ENCODE measurements at regions not wholly inside any gene's neighbourhood (a gene's known extent, or its start where the extent isn't known, plus 50 kb on each side); places are given as distances from the start of the nearest gene placed in this dataset.

- WGBS = 48% methylated on average over 7 of the region's 7 CpGs
Measured at GRCh38 chr13:107563099-107563925, 652.0 kb downstream of the LIG4 start.

GRCh38 chr13:107562203-107562602 lies 653.1 kb downstream of the LIG4 start:
- DNase-seq (ENCODE audit: extremely low spot score) = no peak
- intact Hi-C loops (cut with DNase I) = no loop called here
- no peak overlapping the region for H3K27ac ChIP-seq (replicated peaks in 1 of 4)
- WGBS = 46% methylated on average over 5 of the region's 5 CpGs
- H3K27me3 ChIP-seq = no peaks in the 10 kb centered on the region
- no peaks in the 10 kb centered on the region for H3K36me3 ChIP-seq
- TF ChIP-seq POLR2AphosphoS5 (IDR thresholded peaks at IDR 0.05) (no peak), CTCF (IDR thresholded peaks at IDR 0.05) (no peak), POLR2A (IDR thresholded peaks at IDR 0.05; ENCODE audit: low read depth) (no peak), EP300 (IDR thresholded peaks at IDR 0.05) (no peak)
- no peaks in the 10 kb centered on the region for H3K4me1 ChIP-seq
- no peak overlapping the region for H3K4me3 ChIP-seq
- no peaks in the 10 kb centered on the region for H3K9me3 ChIP-seq

More at GRCh38 chr13:107563099-107563925, 652.0 kb downstream of the LIG4 start:
- Histone ChIP-seq H3K9me3 (no peaks in the 10 kb centered on the region), H3K27me3 (no peaks in the 10 kb centered on the region), H3K36me3 (no peaks in the 10 kb centered on the region), H3K27ac (replicated peaks in 1 of 4) (no peak overlapping the region), H3K4me3 (no peak overlapping the region), H3K4me1 (no peaks in the 10 kb centered on the region)
- TF ChIP-seq EP300 (IDR thresholded peaks at IDR 0.05) = no peak
- no peak for TF ChIP-seq CTCF (IDR thresholded peaks at IDR 0.05)
- no peak for TF ChIP-seq POLR2A (IDR thresholded peaks at IDR 0.05; ENCODE audit: low read depth)
- TF ChIP-seq POLR2AphosphoS5 (IDR thresholded peaks at IDR 0.05) = no peak
- no peak for DNase-seq (ENCODE audit: extremely low spot score)
- intact Hi-C loops (cut with DNase I) = no loop called here

- 67% methylated on average over 5 of the region's 5 CpGs for WGBS
- no peaks in the 10 kb centered on the region for H3K4me1 ChIP-seq
- H3K4me3 ChIP-seq = no peak overlapping the region
- no peak overlapping the region for H3K27ac ChIP-seq (replicated peaks in 1 of 4)
- no peaks in the 10 kb centered on the region for H3K36me3 ChIP-seq
- intact Hi-C loops (cut with DNase I) = no loop called here
- DNase-seq (ENCODE audit: extremely low spot score) = no peak
- no peaks in the 10 kb centered on the region for H3K9me3 ChIP-seq
- no peak for TF ChIP-seq EP300 (IDR thresholded peaks at IDR 0.05)
- no peak for TF ChIP-seq POLR2AphosphoS5 (IDR thresholded peaks at IDR 0.05)
- no peak for TF ChIP-seq CTCF (IDR thresholded peaks at IDR 0.05)
- TF ChIP-seq POLR2A (IDR thresholded peaks at IDR 0.05; ENCODE audit: low read depth) = no peak
- no peaks in the 10 kb centered on the region for H3K27me3 ChIP-seq
Measured at GRCh38 chr13:107554460-107554859, 660.9 kb downstream of the LIG4 start.

DNA sequence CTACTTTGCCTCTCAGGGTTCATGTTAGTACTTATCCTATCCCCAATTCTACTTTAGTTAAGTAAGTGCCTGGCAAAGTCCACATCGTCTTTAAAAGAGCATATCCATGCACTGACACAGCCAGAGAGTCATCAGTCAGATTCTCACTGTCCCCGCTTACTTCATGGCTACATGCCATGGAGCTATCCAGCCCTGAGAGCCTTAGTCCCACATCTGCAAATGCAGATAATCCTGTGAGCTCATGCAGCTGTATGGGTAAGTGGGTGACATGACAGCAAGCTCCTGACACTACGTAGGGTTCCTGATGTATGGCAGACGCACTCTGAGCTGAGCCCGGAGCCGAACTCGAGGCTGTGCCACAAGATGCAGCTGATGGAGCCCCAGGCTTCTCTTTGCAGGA lies 661.5 kb downstream of the LIG4 start:
- no peak for TF ChIP-seq POLR2A (IDR thresholded peaks at IDR 0.05; ENCODE audit: low read depth)
- TF ChIP-seq EP300 (IDR thresholded peaks at IDR 0.05) = no peak
- no peak for TF ChIP-seq CTCF (IDR thresholded peaks at IDR 0.05)
- TF ChIP-seq POLR2AphosphoS5 (IDR thresholded peaks at IDR 0.05) = no peak
- Histone ChIP-seq H3K36me3 (no peaks in the 10 kb centered on the region), H3K27ac (replicated peaks in 1 of 4) (no peak overlapping the region), H3K4me1 (no peaks in the 10 kb centered on the region), H3K9me3 (no peaks in the 10 kb centered on the region), H3K27me3 (no peaks in the 10 kb centered on the region), H3K4me3 (no peak overlapping the region)
- intact Hi-C loops (cut with DNase I) = no loop called here
- no peak for DNase-seq (ENCODE audit: extremely low spot score)
- 31% methylated on average over 7 of the region's 7 CpGs for WGBS
